NCI-H1694 (cell line): ENCODE measurements at regions not wholly inside any gene's neighbourhood (a gene's known extent, or its start where the extent isn't known, plus 50 kb on each side); places are given as distances from the start of the nearest gene placed in this dataset.
"Not testable (repeated sequence)": the region's sequence is repeated elsewhere in the genome, so short reads cannot be mapped to it uniquely, and the experiment has no call there.

Source experiments
- DNase-seq: peaks from one replicate; lab custom pipeline; 2025; lab: John Stamatoyannopoulos, UW

- no peak for DNase-seq
Observed at GRCh38 chr22:49659281-49659923, 168.3 kb downstream of the BRD1 start.

- no peak for DNase-seq
Observed at GRCh38 chr22:49658902-49659280, 168.8 kb downstream of the BRD1 start.

GRCh38 chr22:49657974-49658590, 169.6 kb downstream of the BRD1 start:
- no peak for DNase-seq

DNA sequence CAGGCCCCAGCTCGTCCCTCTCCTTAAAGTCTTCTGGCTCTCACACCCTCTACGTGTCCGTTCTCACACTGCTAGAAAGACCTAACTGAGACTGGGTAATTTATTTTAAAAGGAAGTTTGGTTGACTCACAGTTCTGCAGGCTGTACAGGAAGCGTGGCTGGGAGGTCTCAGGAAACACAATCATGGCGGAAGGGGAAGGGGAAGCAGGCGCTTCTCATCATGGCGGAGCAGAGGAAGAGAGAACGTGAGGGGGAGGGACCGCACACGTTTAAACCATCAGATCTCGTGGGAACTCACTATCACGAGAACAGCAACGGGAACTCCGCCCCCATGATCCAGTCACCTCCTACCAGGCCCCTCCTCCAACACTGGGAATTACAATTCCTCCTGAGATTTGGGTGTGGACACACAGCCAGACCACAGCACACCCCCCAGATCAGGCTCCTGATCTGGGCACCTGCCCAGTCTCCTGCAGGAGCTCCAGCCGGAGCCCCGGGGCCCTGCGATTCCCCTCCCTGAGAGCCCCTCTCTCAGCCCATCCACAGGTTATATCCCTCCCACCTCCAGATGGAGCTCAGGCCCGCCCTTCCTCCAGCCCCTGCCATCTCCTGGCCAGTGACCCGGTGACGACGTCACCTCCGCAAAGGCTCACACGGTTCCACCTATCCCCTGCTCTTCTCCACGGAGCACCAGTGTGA, 170.2 kb downstream of the BRD1 start:
- no peak for DNase-seq

DNA sequence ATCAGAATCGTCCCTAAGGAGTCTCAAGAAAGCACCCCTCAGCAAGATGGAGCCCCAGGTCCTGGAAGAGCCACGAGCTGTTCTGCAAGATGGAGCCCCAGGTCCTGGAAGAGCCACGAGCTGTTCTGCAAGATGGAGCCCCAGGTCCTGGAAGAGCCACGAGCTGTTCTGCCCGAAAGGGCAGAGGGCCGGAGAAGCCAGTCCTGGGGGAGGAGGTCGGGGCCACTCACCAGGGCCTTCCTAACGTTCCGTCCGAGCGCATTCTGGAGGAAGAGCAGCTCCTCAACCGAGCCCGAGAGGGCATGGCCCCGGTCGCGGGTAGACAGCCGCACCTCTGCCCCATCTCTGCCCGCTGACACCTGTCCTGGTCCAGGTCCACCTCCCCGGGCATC, 170.8 kb downstream of the BRD1 start:
- DNase-seq = not testable (repeated sequence)

DNA sequence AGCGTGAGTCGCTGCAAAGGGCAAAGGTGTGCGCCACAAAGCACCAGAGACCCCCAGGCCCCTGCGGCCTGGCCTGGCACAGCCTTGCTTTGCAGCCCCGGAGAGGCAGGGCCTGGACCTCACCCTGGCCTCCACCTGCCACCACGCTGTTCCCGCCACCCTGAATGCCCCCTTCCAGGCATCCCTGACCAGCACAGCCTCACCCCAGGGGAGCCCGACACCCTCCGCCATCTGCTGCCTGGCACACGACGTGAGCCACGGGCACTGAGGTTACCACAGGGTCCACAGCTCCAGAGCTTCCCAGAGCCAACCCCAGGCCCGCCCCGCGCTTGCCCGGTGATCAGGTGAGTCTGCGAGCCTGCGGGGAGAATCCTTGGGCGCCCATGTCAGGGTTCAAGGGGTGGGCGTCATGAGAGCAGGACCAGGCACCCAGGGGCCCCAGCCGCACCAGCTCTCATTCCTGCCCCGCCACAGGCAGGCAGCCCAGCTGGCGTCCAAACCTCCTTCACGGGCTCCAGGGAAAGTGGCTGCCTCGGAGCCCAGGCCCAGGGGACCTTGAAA, 171.3 kb downstream of the BRD1 start:
- no peak for DNase-seq

- DNase-seq = no peak
Observed at GRCh38 chr22:49655168-49655812, 172.4 kb downstream of the BRD1 start.

DNA sequence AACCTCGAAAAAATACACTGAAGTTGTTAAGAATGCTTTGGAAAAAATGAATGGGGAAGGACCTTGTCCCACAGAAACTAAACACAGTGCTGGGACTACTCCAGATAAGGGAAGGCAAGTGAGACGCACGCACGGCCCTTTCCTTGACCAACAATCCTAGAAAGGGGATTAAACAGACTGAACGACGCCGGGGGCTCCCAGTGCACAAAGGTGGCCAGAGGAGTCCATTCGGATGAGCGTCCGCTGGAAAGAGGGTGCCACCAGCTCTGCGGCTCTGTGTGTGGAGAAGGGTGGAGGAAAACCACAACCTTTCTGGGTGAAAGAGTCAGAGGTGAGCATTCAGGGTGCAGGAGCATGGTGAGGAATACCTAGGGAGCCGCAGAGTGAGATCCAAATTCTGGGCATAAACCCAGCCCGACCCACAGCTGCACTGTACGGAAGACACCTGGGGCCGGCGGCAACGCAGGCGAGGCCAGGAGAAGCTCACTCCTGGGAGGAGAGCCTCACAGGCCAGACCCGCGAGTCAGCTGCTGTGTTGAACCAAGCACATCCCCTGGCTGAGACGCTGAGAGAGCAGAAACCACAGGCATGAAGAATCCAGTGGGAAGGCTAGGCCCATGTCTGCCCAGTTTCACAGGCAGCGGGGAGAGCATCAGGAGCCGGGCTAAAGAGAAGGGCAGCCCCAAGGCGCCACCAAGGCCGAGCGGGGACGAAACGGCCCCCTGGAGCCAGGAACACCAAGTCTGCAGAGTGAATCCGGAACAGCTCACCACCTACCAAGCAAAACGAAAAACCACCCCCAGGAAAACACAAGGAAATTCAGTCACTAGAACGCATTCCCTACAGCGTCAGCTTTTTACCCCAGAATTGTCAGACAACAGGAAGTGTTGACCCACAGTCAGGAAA, 177.1 kb downstream of the BRD1 start:
- DNase-seq = no peak

DNA sequence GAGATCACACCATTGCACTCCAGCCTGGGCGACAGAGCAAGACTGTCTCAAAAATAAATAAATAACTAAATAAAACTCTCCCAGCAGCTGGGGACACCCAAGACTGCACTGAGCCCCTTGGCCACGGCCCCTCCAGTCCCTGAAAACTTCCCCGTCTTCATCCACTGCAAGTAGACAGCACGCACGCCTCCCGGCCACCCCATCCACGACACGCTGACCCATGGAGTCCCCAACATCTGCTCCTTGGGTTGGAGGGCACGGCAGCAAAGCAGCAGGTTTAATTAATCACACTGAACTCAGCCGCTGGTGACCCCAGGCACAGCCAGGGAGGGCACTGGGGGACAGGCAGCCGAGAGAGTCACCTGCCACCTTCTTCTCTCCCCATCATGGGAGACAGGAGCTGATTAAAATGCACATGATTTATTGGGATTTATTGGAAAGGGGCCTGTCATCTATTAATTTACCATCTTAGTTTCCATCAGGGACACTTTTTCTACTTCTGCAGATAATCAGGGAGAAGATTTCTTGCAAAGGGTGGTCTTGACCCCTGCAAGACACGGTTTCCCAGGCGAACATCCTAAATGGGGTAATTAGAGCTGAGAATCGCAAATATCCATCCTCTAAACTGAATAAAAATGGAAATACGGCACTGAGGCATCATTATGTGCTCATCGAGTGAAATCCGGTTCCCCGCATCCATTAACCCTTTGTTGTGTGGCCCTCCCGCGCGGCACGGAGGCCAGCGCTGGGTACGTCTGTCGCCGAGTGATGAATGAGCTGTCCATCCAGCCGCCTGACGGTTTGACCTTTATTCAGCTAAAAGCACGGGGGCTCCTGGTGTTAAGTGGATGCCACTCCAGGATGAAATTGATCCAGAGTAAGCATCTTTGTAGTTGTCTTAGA, 178.3 kb downstream of the BRD1 start:
- no peak for DNase-seq

DNA sequence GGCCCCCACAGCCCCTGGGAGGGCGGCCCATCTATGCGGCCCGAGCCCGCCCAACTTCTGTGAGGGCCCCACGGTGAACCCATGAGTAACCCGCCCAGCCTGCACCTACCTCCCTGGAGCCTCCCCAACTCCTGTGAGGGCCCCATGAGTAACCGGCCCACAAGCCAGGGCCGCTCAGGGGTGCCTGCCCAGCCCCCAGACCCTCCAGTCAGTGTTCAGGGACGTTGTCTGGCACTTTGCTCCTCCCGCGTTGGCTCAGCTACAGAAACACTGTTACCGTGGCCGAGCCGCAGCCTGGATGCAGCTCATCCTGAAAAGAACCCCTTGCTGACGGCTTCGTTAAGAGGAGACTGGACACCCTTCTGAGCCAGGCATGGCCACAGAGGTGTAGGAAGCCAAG, 179.6 kb downstream of the BRD1 start:
- no peak for DNase-seq

- no peak for DNase-seq
Observed at GRCh38 chr22:49647627-49648026, 180.0 kb downstream of the BRD1 start.

- no peak for DNase-seq
Observed at GRCh38 chr22:49646876-49647275, 180.8 kb downstream of the BRD1 start.

DNA sequence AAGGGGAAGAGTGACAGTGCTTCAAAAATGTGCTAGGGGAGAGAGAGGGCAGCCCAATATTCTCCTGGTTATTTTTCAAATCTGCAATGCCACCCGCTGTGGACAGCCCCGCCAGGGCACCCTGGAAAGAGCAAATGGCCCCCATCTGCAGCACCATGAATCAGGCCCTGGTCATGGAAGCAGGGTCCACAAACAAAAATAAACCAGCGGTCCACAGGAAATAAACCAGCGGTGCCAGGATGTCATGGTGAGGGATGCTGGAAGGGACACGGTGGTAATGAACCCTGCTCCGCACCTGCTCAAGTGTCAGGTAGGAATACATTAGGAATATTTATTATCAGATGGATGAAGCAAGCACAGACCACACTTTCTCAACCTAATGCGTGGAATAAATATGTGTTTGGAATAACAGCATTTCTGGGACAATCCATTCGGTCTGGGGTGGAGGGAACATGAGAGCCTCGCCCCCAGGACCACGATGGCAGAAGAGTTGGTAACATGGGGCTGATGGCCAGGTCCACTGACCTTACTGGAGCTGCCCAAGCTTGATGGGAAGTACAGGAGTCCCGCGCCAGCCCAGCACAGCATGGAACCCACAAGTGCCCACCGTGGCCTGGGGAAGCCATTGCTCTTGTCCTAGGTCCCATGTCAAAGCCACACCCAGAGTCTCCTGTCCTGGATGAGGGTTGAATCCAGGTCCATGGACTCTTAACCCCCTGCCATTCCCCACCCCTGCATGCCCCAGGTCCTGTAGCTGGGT, 181.7 kb downstream of the BRD1 start:
- no peak for DNase-seq

- DNase-seq = no peak
Observed at GRCh38 chr22:49645257-49645656, 182.4 kb downstream of the BRD1 start.

DNA sequence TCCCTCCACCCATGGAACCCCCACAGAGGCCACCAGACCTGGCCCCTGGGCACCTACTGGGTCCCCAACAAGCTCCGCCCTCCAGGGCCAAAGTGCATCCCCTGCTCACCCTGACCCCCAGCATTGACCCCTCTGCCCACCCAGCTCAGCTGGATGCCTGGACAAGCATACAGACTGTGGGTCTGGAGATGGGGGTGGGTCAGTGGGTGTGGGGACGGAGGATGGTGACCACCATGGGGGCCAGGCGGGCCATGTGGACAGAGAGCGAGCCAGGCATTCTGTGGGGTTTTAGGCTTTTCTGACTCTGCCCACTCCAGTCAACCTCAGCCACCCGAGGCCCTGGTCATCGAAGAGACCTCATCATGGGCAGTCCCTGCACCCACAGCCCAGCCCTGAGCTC, 183.7 kb downstream of the BRD1 start:
- no peak for DNase-seq

- DNase-seq = no peak
Observed at GRCh38 chr22:49643466-49643865, 184.2 kb downstream of the BRD1 start.

- DNase-seq = no peak
Observed at GRCh38 chr22:49642741-49643140, 184.9 kb downstream of the BRD1 start.

DNA sequence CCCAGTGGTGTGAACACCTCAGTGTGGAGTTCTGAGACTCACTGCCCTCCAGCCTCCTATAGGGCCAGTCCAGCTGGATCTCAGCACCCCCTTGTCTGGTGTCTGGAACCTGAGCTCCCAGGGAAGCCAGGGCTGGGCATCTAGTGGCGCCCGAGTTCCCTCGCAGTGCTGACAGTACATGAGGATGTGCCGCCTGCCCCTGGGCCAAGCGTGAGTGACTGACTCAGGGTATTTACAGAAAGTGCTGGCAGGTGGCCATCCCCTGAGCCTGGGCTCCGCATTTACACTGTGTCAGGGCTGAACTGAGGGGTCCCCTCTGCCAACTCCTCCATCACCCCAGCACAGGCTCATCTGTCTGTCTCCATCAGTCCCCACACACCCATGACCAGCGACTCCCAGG, 185.3 kb downstream of the BRD1 start:
- DNase-seq = no peak

DNA sequence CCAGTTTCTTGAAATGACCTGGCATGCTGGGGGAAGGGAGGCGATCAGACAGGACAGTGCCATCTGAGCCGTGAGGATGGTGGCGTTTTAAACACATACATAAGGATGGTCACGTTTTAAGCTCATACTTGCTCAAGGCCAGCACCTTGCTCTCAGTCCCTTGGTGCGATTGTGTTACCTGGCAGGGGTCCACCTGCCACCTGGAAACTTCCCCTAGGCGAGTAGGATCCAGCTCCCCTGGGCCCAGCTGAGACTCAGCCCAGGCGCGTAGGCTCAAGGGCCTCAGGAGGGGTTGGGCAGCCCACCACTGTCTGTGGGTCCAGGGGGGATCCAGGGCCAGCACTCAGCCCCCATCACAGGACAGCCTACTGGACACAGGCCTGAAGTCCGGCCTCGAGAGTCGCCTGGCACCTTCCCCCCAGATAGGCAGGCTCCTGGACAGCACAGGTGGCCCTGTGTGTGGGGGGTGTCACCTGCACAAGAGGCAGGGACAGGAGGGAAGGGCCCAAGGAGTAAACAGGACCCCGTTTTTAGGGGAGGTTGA, 185.8 kb downstream of the BRD1 start:
- DNase-seq = no peak
